Karpas-422 (cell line): ENCODE measurements at regions not wholly inside any gene's neighbourhood (a gene's known extent, or its start where the extent isn't known, plus 50 kb on each side); places are given as distances from the start of the nearest gene placed in this dataset.

Experiments used
- DNase-seq: peaks from one replicate; pipeline ENCODE4 v3.0.0-alpha.2; 2015
- H2AFZ ChIP-seq: fragments of 200-600 bp; sonication (generic); 2 replicates; pipeline ENCODE4 v1.6.1; 2014; ENCODE audit warnings: antibody characterized with exemption, low read length, mixed read lengths
- H3K27ac ChIP-seq: fragments of 200-600 bp; sonication (generic); 2 replicates; pipeline ENCODE4 v1.5.1; 2014; ENCODE audit warnings: mild to moderate bottlenecking, low read length, moderate library complexity
- H3K27me3 ChIP-seq: fragments of 200-600 bp; sonication (generic); 2 replicates; pipeline ENCODE4 v1.6.1; 2014; ENCODE audit warnings: low read length, mixed read lengths
- H3K36me3 ChIP-seq: fragments of 200-600 bp; sonication (generic); 2 replicates; pipeline ENCODE4 v1.6.1; 2014; ENCODE audit warnings: low read length, mixed read lengths; ENCODE audit not compliant: insufficient read depth
- H3K4me1 ChIP-seq: fragments of 200-600 bp; sonication (generic); 2 replicates; pipeline ENCODE4 v1.6.1; 2014; ENCODE audit warnings: mild to moderate bottlenecking, low read length, mixed read lengths
- H3K4me2 ChIP-seq: fragments of 200-600 bp; sonication (generic); 2 replicates; pipeline ENCODE4 v1.6.1; 2014; ENCODE audit warnings: low read length, low read depth, mild to moderate bottlenecking; ENCODE audit not compliant: poor library complexity, severe bottlenecking
- H3K4me3 ChIP-seq: fragments of 200-600 bp; sonication (generic); 2 replicates; pipeline ENCODE4 v1.5.1; 2014; ENCODE audit warnings: mild to moderate bottlenecking, antibody characterized with exemption, low read length, mixed read lengths
- H3K79me2 ChIP-seq: fragments of 200-600 bp; sonication (generic); 2 replicates; pipeline ENCODE4 v1.6.1; 2014; ENCODE audit warnings: mild to moderate bottlenecking, low read length, mixed read lengths
- H3K9ac ChIP-seq: fragments of 200-600 bp; sonication (generic); 2 replicates; pipeline ENCODE4 v1.6.0; 2014; ENCODE audit warnings: low read length
- H3K9me2 ChIP-seq: fragments of 200-600 bp; sonication (generic), shearing (Covaris generic); replicated peaks from 2 replicates; pipeline ENCODE4 v1.6.0; 2014; ENCODE audit warnings: mild to moderate bottlenecking, low read length, moderate library complexity; ENCODE audit not compliant: insufficient read depth
- H3K9me3 ChIP-seq: fragments of 300-700, 200-600 bp; sonication (generic); 2 replicates; pipeline ENCODE4 v1.6.1; 2014; ENCODE audit warnings: low read length, mixed read lengths
- H4K20me1 ChIP-seq: fragments of 200-600 bp; sonication (generic); 2 replicates; pipeline ENCODE4 v1.6.1; 2014; ENCODE audit warnings: mild to moderate bottlenecking, antibody characterized with exemption, low read length, low read depth; ENCODE audit not compliant: insufficient read depth

DNA sequence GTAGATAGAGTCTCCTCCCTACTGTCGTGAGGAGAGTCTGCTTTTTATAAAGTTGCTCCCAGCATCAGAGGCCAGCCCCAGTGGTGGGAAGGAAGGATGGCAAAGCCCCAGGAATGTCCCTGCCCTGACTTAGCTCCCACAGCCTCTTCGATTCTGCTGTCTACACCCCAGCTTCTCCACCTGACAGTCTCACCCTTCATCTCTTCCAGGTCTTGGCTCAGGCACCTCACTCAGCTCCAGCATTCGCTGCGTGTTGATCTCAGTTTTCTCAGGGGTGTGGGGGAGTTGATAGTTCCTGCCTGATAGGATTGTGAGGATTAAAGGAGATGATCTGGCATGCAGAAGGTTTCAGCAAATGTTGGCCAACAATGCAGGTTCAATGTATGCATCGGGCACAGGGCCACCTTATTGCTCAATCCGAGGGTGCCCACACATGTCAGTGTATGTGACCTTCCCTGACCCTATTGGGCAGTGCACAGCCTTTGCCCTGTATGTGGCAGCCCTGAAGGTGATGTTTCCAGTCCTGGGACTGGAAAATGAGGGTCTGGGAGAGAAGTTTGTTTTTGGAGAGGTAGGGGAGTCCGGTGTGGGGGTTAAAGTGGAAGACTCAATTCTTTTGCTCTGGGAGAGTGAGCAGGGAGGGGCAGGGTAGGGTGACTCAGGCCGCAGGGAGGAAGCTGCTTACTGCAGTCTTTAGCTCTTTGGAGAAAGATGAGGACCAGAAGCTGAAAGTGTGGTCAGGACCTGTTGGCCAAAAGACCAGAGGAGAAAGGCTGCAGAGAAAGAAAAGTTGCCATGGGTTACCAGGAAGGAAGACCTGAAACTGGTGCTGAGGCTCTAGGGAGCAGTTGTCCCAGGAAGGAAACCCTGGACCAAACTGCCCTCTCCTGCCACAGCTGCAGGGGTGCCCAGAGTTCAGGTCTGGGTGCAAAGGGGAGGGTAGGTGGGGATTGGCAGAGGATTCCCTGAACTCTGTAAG is 153.2 kb downstream of the MACROH2A1 start:
- H3K4me3 ChIP-seq, result no peak overlapping the region
- DNase-seq, result no peak
- H3K9ac ChIP-seq, result no peak overlapping the region
- H3K9me2 ChIP-seq, result no peaks in the 10 kb centered on the region
- H3K79me2 ChIP-seq, result no peaks in the 10 kb centered on the region
- peaks cover 21% of the 10 kb centered on the region; the same call in 1 of the 2 replicates for H4K20me1 ChIP-seq
- H3K27me3 ChIP-seq, result no peaks in the 10 kb centered on the region
- H3K4me2 ChIP-seq, result no peak overlapping the region
- no peaks in the 10 kb centered on the region for H3K9me3 ChIP-seq
- H3K36me3 ChIP-seq, result no peaks in the 10 kb centered on the region
- no peaks in the 10 kb centered on the region for H3K4me1 ChIP-seq
- no peak overlapping the region for H3K27ac ChIP-seq
- H2AFZ ChIP-seq, result no peak overlapping the region

DNA sequence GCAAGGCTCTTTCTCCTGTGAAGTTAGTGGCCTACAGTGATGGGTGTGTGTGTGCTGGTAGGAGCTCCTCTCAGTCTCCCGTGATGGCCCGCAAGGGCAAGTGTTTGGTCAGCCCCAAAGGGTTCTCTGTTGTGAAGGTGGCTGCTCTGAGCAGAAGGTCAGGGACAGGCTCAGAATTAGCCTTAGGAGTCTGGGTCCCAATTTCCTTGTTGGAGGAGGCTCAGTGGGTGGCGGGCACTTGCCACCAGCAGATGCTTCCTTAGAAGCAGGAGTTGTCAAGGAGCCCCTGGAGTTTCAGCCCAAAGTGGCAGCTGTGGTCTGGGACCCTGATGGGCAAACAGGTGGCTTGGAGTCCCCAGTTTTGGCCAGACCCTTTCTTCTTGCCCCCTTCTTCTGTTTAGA is 154.4 kb downstream of the MACROH2A1 start:
- H3K79me2 ChIP-seq, result no peaks in the 10 kb centered on the region
- H3K9ac ChIP-seq, result no peak overlapping the region
- H3K4me2 ChIP-seq, result no peak overlapping the region
- no peaks in the 10 kb centered on the region for H3K9me2 ChIP-seq
- H3K4me3 ChIP-seq, result no peak overlapping the region
- H3K36me3 ChIP-seq, result no peaks in the 10 kb centered on the region
- no peaks in the 10 kb centered on the region for H3K9me3 ChIP-seq
- no peak overlapping the region for H3K27ac ChIP-seq
- DNase-seq, result no peak
- no peaks in the 10 kb centered on the region for H3K27me3 ChIP-seq
- H2AFZ ChIP-seq, result no peak overlapping the region
- H3K4me1 ChIP-seq, result 0 out of 2 replicates have a peak, but pooled peaks cover 1% of the 10 kb centered on the region
- peaks cover 19% of the 10 kb centered on the region; the same call in 1 of the 2 replicates for H4K20me1 ChIP-seq

DNA sequence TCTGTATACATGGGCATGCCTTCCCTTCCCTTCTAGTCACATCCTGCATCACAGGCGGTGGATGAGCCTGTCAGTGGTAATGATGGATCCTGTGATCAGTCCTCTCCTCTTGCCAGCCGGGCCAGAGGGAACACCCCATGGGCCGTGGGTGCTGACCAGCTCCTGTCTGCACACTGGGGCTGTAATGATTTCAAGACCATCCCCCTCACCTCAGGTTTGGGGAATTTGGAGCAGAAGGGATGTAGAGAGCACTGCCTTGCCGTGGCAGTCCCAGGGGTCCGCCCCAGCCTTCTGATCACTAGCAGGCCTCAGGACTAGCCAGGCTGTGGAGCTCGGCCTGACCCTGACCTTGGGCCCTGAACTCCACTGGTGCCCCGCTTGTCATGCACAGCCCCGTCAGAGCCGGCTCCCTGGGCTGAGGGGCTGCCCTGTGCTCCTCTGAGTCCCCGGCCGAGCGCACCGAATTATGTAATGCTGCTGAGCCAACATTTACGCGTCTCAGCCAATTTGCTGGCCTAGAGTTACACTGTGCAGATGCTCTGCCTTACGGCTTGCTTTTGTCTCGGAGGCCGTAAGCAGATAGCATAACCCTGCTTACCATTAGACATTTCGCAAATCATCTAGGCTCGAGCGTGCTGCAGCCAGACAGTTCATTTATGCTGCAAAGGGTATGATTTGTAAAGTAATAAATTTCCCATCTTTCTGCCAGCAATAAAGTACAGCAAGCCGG is 155.3 kb downstream of the MACROH2A1 start:
- 0 out of 2 replicates have a peak, but pooled peaks cover 3% of the 10 kb centered on the region for H3K4me1 ChIP-seq
- H3K9me2 ChIP-seq, result no peaks in the 10 kb centered on the region
- no peak overlapping the region for H3K27ac ChIP-seq
- no peak overlapping the region for H2AFZ ChIP-seq
- H3K4me2 ChIP-seq, result no peak overlapping the region
- H3K9me3 ChIP-seq, result no peaks in the 10 kb centered on the region
- no peak overlapping the region for H3K9ac ChIP-seq
- no peaks in the 10 kb centered on the region for H3K79me2 ChIP-seq
- H4K20me1 ChIP-seq, result peaks cover 13% of the 10 kb centered on the region; the same call in 1 of the 2 replicates
- H3K36me3 ChIP-seq, result no peaks in the 10 kb centered on the region
- no peaks in the 10 kb centered on the region for H3K27me3 ChIP-seq
- DNase-seq, result no peak
- H3K4me3 ChIP-seq, result no peak overlapping the region

DNA sequence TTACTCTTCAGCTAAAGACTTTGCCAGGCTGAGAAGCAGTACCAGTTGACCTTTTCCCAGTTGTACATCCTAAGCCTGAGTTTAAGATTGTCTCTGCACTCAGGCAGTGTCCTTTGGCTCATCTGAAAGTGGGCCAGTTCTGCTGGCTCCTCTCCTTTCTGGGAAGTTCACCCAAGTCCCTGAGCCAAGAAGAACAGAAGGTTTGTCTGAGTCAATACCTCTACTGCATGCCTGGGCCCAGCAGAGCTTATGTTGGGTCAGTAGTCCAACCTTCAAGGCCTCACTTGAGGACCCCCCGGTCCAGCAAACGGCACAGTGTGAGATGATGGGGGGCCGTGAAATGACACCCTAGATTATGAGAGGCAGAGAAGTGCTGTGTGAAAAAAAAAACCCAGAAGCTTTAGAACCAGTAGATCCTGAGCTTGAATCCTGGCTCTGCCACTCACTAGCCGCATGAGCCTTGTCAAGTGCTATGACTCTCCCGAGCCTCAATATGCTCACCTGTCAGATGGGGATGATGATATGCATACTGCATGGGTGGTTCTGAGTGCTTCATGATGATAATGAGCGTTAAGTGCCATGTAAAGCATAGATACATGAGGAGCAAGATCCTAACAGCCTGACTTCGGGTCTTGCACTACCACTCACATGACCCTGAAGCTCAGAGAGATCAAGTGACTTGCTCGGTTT is 156.0 kb downstream of the MACROH2A1 start:
- no peak for DNase-seq

DNA sequence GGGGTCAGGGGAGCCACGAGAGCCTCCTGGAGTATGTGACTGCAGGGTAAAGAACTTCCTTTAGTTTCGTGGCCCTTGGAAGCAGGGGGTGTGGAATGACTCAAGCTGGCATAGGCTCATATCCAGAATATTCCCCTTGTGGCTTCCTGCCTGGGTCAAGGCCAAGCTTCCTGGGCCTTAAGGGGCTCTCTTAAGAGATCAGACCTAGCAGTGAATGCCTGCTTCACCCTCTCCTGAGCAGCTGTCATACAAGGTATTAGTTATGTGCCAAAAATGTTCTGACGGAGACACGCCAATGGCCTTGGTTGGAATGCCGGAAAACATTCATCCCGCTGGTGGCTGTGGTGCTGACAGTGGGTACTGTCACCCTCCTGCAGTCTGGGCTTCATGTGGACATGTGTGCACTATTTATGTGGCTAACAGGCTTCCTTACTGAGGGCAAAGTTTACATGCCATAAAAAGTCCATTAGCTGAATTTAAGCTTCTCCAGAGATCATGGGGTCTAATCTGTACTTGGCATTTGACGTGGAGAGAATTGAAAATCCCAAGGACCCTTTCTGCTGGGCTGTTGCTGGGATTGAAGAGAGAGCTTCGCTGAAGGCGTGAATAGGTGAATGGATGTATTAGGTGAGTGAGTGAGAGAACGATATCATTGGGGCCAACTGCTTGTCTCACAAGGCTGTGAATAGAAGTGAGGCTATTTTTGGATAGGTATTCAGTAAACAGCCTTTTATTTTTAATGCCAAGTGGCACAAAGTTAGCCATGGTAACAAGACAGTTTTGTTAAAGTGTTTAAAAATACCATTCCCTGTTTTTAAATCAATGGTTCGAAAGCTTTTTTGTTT is 156.8 kb downstream of the MACROH2A1 start:
- H3K9me3 ChIP-seq, result no peaks in the 10 kb centered on the region
- no peaks in the 10 kb centered on the region for H3K79me2 ChIP-seq
- H4K20me1 ChIP-seq, result peaks cover 15% of the 10 kb centered on the region; the same call in 1 of the 2 replicates
- no peak overlapping the region for H2AFZ ChIP-seq
- no peak overlapping the region for H3K4me2 ChIP-seq
- no peaks in the 10 kb centered on the region for H3K9me2 ChIP-seq
- H3K36me3 ChIP-seq, result no peaks in the 10 kb centered on the region
- DNase-seq, result no peak
- H3K4me1 ChIP-seq, result 0 out of 2 replicates have a peak, but pooled peaks cover 3% of the 10 kb centered on the region
- no peak overlapping the region for H3K27ac ChIP-seq
- no peak overlapping the region for H3K4me3 ChIP-seq
- no peak overlapping the region for H3K9ac ChIP-seq
- H3K27me3 ChIP-seq, result no peaks in the 10 kb centered on the region

More for the DNA sequence above, 156.0 kb downstream of the MACROH2A1 start:
- Histone ChIP-seq H3K27ac (no peak overlapping the region), H3K4me3 (no peak overlapping the region), H3K9me3 (no peaks in the 10 kb centered on the region), H4K20me1 (peaks cover 15% of the 10 kb centered on the region; the same call in 1 of the 2 replicates), H3K4me1 (0 out of 2 replicates have a peak, but pooled peaks cover 3% of the 10 kb centered on the region), H3K27me3 (no peaks in the 10 kb centered on the region), H3K9ac (no peak overlapping the region), H2AFZ (no peak overlapping the region), H3K9me2 (no peaks in the 10 kb centered on the region), H3K79me2 (no peaks in the 10 kb centered on the region), H3K4me2 (no peak overlapping the region), H3K36me3 (no peaks in the 10 kb centered on the region)

DNA sequence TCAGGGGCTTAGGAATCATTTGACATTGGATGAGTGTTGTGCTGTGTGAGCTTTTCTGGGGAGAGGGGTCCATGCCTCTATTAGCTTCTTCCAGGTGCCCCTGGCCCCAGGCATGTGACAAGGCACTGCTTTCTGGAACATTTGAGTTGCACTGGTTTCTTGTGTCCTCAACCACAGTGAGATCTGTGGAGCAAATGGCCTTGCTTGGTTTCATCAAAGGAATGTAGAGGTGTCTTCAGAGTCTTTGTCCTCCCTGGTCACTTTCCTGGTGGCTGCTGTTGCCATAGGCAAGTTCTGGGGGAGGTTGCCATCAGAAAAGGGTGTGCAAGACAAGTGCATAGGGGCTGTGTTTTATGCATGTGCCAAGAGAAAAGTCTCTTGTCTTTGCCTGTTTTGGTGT is 157.5 kb downstream of the MACROH2A1 start:
- Histone ChIP-seq H3K27me3 (no peaks in the 10 kb centered on the region), H2AFZ (no peak overlapping the region), H3K36me3 (no peaks in the 10 kb centered on the region), H3K79me2 (no peaks in the 10 kb centered on the region), H4K20me1 (peaks cover 15% of the 10 kb centered on the region; the same call in 1 of the 2 replicates), H3K9me2 (no peaks in the 10 kb centered on the region), H3K9me3 (no peaks in the 10 kb centered on the region), H3K4me3 (no peak overlapping the region), H3K4me1 (0 out of 2 replicates have a peak, but pooled peaks cover 3% of the 10 kb centered on the region), H3K27ac (no peak overlapping the region), H3K9ac (no peak overlapping the region), H3K4me2 (no peak overlapping the region)
- no peak for DNase-seq

DNA sequence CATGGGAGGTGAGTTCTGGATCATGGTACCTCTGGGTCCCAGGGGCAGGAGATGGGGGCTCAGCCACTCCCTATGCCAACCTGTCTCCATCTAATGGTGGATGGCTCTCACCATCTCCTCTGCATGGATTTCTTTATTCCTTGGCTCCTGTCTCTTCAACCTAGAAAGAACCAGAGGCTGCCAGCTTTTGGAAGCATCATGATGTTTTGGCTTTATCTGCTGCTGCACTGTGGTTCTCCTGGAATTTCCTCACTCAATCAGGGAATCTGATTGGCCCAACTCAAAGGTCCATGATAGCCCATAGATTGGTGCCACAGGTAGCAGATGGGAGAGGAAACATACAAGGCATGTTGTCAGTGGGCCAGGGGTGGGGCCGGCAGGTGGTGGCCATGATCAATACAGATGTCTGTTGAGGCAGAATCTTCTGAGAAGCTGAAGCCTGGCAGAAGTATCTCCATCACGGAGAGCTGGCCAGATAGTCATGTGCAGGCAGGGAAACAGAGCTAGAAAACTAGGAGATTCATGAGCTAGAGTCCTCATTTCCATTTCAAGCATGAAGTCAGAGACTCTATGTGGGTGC is 158.2 kb downstream of the MACROH2A1 start:
- Histone ChIP-seq H3K4me2 (no peak overlapping the region), H2AFZ (no peak overlapping the region), H3K9me2 (no peaks in the 10 kb centered on the region), H3K36me3 (no peaks in the 10 kb centered on the region), H3K79me2 (no peaks in the 10 kb centered on the region), H3K4me3 (no peak overlapping the region), H3K4me1 (0 out of 2 replicates have a peak, but pooled peaks cover 3% of the 10 kb centered on the region), H3K27ac (no peak overlapping the region), H4K20me1 (peaks cover 16% of the 10 kb centered on the region; the same call in 1 of the 2 replicates), H3K27me3 (no peaks in the 10 kb centered on the region), H3K9me3 (no peaks in the 10 kb centered on the region), H3K9ac (no peak overlapping the region)
- DNase-seq, result no peak
